GM13977 (cell line): ENCODE measurements at regions not wholly inside any gene's neighbourhood (a gene's known extent, or its start where the extent isn't known, plus 50 kb on each side); places are given as distances from the start of the nearest gene placed in this dataset.

Experiments used
- DNase-seq: peaks from one replicate; pipeline ENCODE4 v3.0.0; 2012; ENCODE audit warnings: low spot score
- in situ Hi-C: fragments of 300-500 bp; cut with MboI; formaldehyde crosslinking; loops from one replicate; pipeline ENCODE4 v1.12.0; 2022; ENCODE audit warnings: low sequenced_read_pairs, low pct_unique_long_range_greater_than_20kb, mixed read lengths, inconsistent platforms; ENCODE audit not compliant: unreplicated experiment
- TF ChIP-seq, protein P1 (sequence below): IDR thresholded peaks from 2 replicates; pipeline ENCODE4 v1.5.1; 2012; ENCODE audit warnings: mild to moderate bottlenecking, control low read depth; ENCODE audit not compliant: insufficient read depth; ENCODE audit errors: extremely low read depth, missing control alignments

GRCh38 chr6:109221543-109222195 lies 126.4 kb downstream of the CEP57L1 start:
- DNase-seq: no peak
- TF ChIP-seq, protein P1, sequence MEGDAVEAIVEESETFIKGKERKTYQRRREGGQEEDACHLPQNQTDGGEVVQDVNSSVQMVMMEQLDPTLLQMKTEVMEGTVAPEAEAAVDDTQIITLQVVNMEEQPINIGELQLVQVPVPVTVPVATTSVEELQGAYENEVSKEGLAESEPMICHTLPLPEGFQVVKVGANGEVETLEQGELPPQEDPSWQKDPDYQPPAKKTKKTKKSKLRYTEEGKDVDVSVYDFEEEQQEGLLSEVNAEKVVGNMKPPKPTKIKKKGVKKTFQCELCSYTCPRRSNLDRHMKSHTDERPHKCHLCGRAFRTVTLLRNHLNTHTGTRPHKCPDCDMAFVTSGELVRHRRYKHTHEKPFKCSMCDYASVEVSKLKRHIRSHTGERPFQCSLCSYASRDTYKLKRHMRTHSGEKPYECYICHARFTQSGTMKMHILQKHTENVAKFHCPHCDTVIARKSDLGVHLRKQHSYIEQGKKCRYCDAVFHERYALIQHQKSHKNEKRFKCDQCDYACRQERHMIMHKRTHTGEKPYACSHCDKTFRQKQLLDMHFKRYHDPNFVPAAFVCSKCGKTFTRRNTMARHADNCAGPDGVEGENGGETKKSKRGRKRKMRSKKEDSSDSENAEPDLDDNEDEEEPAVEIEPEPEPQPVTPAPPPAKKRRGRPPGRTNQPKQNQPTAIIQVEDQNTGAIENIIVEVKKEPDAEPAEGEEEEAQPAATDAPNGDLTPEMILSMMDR: no peak
- in situ Hi-C loops: no loop called here
